ENCODE measurements at regions not wholly inside any gene's neighbourhood (a gene's known extent, or its start where the extent isn't known, plus 50 kb on each side); places are given as distances from the start of the nearest gene placed in this dataset.

- TF ChIP-seq POU6F1 (CRISPR knock-in tag; IDR thresholded peaks at IDR 0.05; ENCODE audit: borderline replicate concordance, low read depth) (no peak), ZFP30 (CRISPR knock-in tag; IDR thresholded peaks at IDR 0.05) (no peak), CREB5 (CRISPR knock-in tag; IDR thresholded peaks at IDR 0.05; ENCODE audit: low read depth) (no peak), ZNF8 (CRISPR knock-in tag; IDR thresholded peaks at IDR 0.05) (no peak), PATZ1 (CRISPR knock-in tag; IDR thresholded peaks at IDR 0.05; ENCODE audit: borderline replicate concordance) (no peak), ZNF70 (CRISPR knock-in tag; IDR thresholded peaks at IDR 0.05) (no peak), PPARA (CRISPR knock-in tag; IDR thresholded peaks at IDR 0.05; ENCODE audit: borderline replicate concordance) (no peak), CSRNP3 (CRISPR knock-in tag; IDR thresholded peaks at IDR 0.05) (no peak), ESRRG (CRISPR knock-in tag; IDR thresholded peaks at IDR 0.05) (no peak)
Observed at GRCh38 chr2:149666809-149667320, 79.3 kb upstream of the MMADHC start.

All from SK-N-SH treated with all-trans-retinoic acid at 6 μM for 48 hours (cell line).